ENCODE measurements at regions not wholly inside any gene's neighbourhood (a gene's known extent, or its start where the extent isn't known, plus 50 kb on each side); places are given as distances from the start of the nearest gene placed in this dataset.

- TF ChIP-seq ATF3 (IDR thresholded peaks at IDR 0.05) (no peak), RAD21 (IDR thresholded peaks at IDR 0.05; ENCODE audit: low read depth) (no peak), CTCF (IDR thresholded peaks at IDR 0.05 in 2 of 3, conservative IDR thresholded peaks at IDR 0.05 in 1 of 3; ENCODE audit: borderline replicate concordance in 1 of 3, insufficient read depth in 1 of 3, low read depth in 2 of 3, low read length in 2 of 3) (no peak), ELF1 (IDR thresholded peaks at IDR 0.05; ENCODE audit: borderline replicate concordance, low read depth) (no peak), EZH2 (IDR thresholded peaks at IDR 0.05) (no peak), POLR2AphosphoS5 (IDR thresholded peaks at IDR 0.05; ENCODE audit: low read depth, low read length) (no peak), EZH2phosphoT487 (IDR thresholded peaks at IDR 0.05; ENCODE audit: borderline replicate concordance) (no peak), EGR1 (IDR thresholded peaks at IDR 0.05; ENCODE audit: low read depth) (no peak), TCF7L2 (IDR thresholded peaks at IDR 0.05; ENCODE audit: borderline replicate concordance, extremely low read depth, insufficient read depth, insufficient read length) (no peak), ZBTB33 (IDR thresholded peaks at IDR 0.05; ENCODE audit: extremely low read depth, insufficient replicate concordance, low read length) (no peak)
Measured at GRCh38 chr6:48933136-48933535, 529.9 kb downstream of the MMUT start.
